SU-DHL-6 (cell line): ENCODE measurements at regions not wholly inside any gene's neighbourhood (a gene's known extent, or its start where the extent isn't known, plus 50 kb on each side); places are given as distances from the start of the nearest gene placed in this dataset.
"Not testable (repeated sequence)": the region's sequence is repeated elsewhere in the genome, so short reads cannot be mapped to it uniquely, and the experiment has no call there.

Experiments
- H2AFZ ChIP-seq: fragments of 200-600 bp; sonication (generic); 2 replicates; pipeline ENCODE4 v1.6.1; 2014; ENCODE audit warnings: low read depth, mild to moderate bottlenecking, moderate library complexity, mixed read lengths, antibody characterized with exemption, low read length; ENCODE audit not compliant: severe bottlenecking
- H3F3A ChIP-seq: fragments of 200-600 bp; shearing (Covaris generic); 2 replicates; pipeline ENCODE4 v1.6.0; 2016; ENCODE audit warnings: antibody characterized with exemption, mild to moderate bottlenecking; ENCODE audit not compliant: insufficient read depth
- H3K27ac ChIP-seq: fragments of 200-600 bp; sonication (generic); 2 replicates; pipeline ENCODE4 v1.5.1; 2016; ENCODE audit warnings: low read depth, mild to moderate bottlenecking, low read length, moderate library complexity, mixed read lengths
- H3K27me3 ChIP-seq: fragments of 200-600 bp; sonication (generic), shearing (Covaris generic); 2 replicates; pipeline ENCODE4 v1.6.0; 2014; ENCODE audit warnings: mild to moderate bottlenecking, low read length
- H3K36me3 ChIP-seq: fragments of 200-600 bp; sonication (generic); 2 replicates; pipeline ENCODE4 v1.6.1; 2014; ENCODE audit warnings: mild to moderate bottlenecking, low read length, mixed read lengths
- H3K4me2 ChIP-seq: fragments of 300-600, 200-600 bp; shearing (Covaris generic), sonication (generic); 2 replicates; pipeline ENCODE4 v1.6.0; 2014; ENCODE audit warnings: low read length, low read depth, mild to moderate bottlenecking; ENCODE audit not compliant: poor library complexity, severe bottlenecking
- H3K4me3 ChIP-seq: fragments of 200-600 bp; sonication (generic); 2 replicates; pipeline ENCODE4 v1.5.1; 2014; ENCODE audit warnings: antibody characterized with exemption, low read length, mild to moderate bottlenecking, mixed read lengths; ENCODE audit not compliant: insufficient read depth, poor library complexity, severe bottlenecking
- H3K79me2 ChIP-seq: fragments of 200-600 bp; sonication (generic); 2 replicates; pipeline ENCODE4 v1.6.1; 2014; ENCODE audit warnings: mild to moderate bottlenecking, low read length, moderate library complexity; ENCODE audit not compliant: insufficient read depth
- H3K9ac ChIP-seq: fragments of 200-600 bp; sonication (generic); 2 replicates; pipeline ENCODE4 v1.7.0; 2014; ENCODE audit warnings: mild to moderate bottlenecking, low read length
- H3K9me2 ChIP-seq: fragments of 200-600 bp; sonication (generic); replicated peaks from 2 replicates; pipeline ENCODE4 v1.6.1; 2014; ENCODE audit warnings: low read length; ENCODE audit not compliant: insufficient read depth
- H3K9me3 ChIP-seq: fragments of 200-600 bp; sonication (generic); 2 replicates; pipeline ENCODE4 v1.6.1; 2014; ENCODE audit warnings: low read length, mixed read lengths; ENCODE audit not compliant: insufficient read depth
- H4K20me1 ChIP-seq: fragments of 200-600 bp; sonication (generic); 2 replicates; pipeline ENCODE4 v1.6.1; 2014; ENCODE audit warnings: low read depth, mild to moderate bottlenecking, antibody characterized with exemption, low read length, moderate library complexity, mixed read lengths
- EZH2phosphoT487 ChIP-seq: fragments of 200-600 bp; sonication (generic), shearing (Covaris generic); conservative IDR thresholded peaks from 2 replicates; pipeline ENCODE4 v1.6.1; 2018; ENCODE audit warnings: mild to moderate bottlenecking, antibody characterized with exemption, low read length, moderate library complexity, mixed read lengths
- TF ChIP-seq, protein P1 (sequence below): fragments of 200-600 bp; sonication (generic); IDR thresholded peaks from one replicate; pipeline ENCODE4 v1.5.1; 2017; ENCODE audit warnings: antibody characterized with exemption, mild to moderate bottlenecking, low read length, moderate library complexity; ENCODE audit not compliant: insufficient read depth, poor library complexity, severe bottlenecking

GRCh38 chr17:14725729-14726128 lies 424.8 kb downstream of the HS3ST3B1 start:
- Histone ChIP-seq H3F3A (no peaks in the 10 kb centered on the region), H3K9ac (no peak overlapping the region), H3K9me3 (no peaks in the 10 kb centered on the region), H3K79me2 (no peaks in the 10 kb centered on the region), H3K27ac (no peak overlapping the region), H3K4me2 (no peak overlapping the region), H2AFZ (no peak overlapping the region), H3K4me3 (no peak overlapping the region), H3K27me3 (no peaks in the 10 kb centered on the region), H3K36me3 (no peaks in the 10 kb centered on the region), H3K9me2 (no peaks in the 10 kb centered on the region), H4K20me1 (no peaks in the 10 kb centered on the region)
- no peak for TF ChIP-seq EZH2phosphoT487
- TF ChIP-seq, protein P1, sequence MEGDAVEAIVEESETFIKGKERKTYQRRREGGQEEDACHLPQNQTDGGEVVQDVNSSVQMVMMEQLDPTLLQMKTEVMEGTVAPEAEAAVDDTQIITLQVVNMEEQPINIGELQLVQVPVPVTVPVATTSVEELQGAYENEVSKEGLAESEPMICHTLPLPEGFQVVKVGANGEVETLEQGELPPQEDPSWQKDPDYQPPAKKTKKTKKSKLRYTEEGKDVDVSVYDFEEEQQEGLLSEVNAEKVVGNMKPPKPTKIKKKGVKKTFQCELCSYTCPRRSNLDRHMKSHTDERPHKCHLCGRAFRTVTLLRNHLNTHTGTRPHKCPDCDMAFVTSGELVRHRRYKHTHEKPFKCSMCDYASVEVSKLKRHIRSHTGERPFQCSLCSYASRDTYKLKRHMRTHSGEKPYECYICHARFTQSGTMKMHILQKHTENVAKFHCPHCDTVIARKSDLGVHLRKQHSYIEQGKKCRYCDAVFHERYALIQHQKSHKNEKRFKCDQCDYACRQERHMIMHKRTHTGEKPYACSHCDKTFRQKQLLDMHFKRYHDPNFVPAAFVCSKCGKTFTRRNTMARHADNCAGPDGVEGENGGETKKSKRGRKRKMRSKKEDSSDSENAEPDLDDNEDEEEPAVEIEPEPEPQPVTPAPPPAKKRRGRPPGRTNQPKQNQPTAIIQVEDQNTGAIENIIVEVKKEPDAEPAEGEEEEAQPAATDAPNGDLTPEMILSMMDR = no peak

DNA sequence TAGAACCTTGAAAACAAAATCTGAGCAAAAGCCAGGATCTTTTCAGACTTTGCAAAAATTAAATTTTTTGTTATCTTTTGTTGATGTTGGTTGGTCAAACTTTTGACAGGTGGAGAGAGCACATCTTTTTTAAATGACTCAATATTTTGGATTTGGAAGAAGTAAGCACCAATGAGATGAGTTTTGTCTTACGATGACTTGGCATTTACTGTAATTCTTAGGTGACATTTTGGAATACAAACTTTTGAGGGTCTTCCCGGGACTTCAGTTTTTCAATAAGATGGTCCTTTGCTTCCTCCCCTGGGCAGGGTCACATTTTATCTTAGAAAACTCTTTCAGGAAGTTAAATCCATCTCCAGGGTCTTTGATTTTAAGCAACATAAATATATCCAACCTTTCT lies 423.9 kb downstream of the HS3ST3B1 start:
- TF ChIP-seq EZH2phosphoT487 = no peak
- TF ChIP-seq, protein P1 = no peak
- Histone ChIP-seq H3K27me3 (no peaks in the 10 kb centered on the region), H3K79me2 (no peaks in the 10 kb centered on the region), H3K36me3 (no peaks in the 10 kb centered on the region), H3K4me2 (no peak overlapping the region), H2AFZ (no peak overlapping the region), H3K9me3 (no peaks in the 10 kb centered on the region), H3F3A (no peaks in the 10 kb centered on the region), H3K9me2 (no peaks in the 10 kb centered on the region), H3K27ac (no peak overlapping the region), H3K9ac (no peak overlapping the region), H4K20me1 (no peaks in the 10 kb centered on the region), H3K4me3 (no peak overlapping the region)

DNA sequence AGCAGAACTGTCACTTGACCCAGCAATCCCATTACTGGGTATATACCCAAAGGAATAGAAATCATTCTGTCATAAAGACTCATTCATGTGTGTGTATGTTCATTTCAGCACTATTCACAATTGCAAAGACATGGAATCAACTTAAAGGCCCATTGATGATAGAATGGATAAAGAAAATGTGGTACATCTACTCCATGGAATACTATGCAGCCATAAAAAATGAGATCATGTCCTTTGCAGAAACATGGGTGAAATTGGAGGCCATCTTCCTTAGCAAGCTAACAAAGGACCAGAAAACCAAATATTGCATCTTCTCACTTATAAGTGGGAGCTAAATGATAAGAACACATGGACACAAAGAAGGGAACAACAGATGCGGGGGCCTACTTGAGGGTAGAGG lies 422.5 kb downstream of the HS3ST3B1 start:
- H3K4me2 ChIP-seq, H3K36me3 ChIP-seq, H3K9me3 ChIP-seq, H2AFZ ChIP-seq, H4K20me1 ChIP-seq, H3K9me2 ChIP-seq, H3K4me3 ChIP-seq, H3K79me2 ChIP-seq, H3K9ac ChIP-seq, H3K27me3 ChIP-seq, H3F3A ChIP-seq, H3K27ac ChIP-seq: not testable (repeated sequence)

GRCh38 chr17:14719942-14720341 lies 419.1 kb downstream of the HS3ST3B1 start:
- no peak for TF ChIP-seq EZH2phosphoT487
- TF ChIP-seq, protein P1 = no peak
- Histone ChIP-seq H3K9me2 (no peaks in the 10 kb centered on the region), H3K36me3 (no peaks in the 10 kb centered on the region), H3K9ac (no peak overlapping the region), H3K4me3 (no peak overlapping the region), H3K27ac (no peak overlapping the region), H3K27me3 (no peaks in the 10 kb centered on the region), H4K20me1 (no peaks in the 10 kb centered on the region), H3K9me3 (no peaks in the 10 kb centered on the region), H3K79me2 (no peaks in the 10 kb centered on the region), H2AFZ (no peak overlapping the region), H3K4me2 (no peak overlapping the region), H3F3A (no peaks in the 10 kb centered on the region)
